ENCODE measurements at regions not wholly inside any gene's neighbourhood (a gene's known extent, or its start where the extent isn't known, plus 50 kb on each side); places are given as distances from the start of the nearest gene placed in this dataset.

- no peaks in the 10 kb centered on the region for H3K9me3 Mint-ChIP-seq (ENCODE audit: insufficient read depth)
- Histone ChIP-seq H3K79me2 (ENCODE audit: control insufficient read depth, insufficient read depth, low read length) (no peaks in the 10 kb centered on the region), H4K20me1 (ENCODE audit: control insufficient read depth, insufficient read depth, low read length, poor library complexity, severe bottlenecking) (no peaks in the 10 kb centered on the region), H3K27ac (ENCODE audit: low read length in 2 of 2) (no peak overlapping the region), H3K9me3 (ENCODE audit: control extremely low read depth in 1 of 3, control insufficient read depth in 2 of 3, insufficient read depth in 1 of 3, low read length in 2 of 3) (no peaks in the 10 kb centered on the region), H3K4me1 (ENCODE audit: control insufficient read depth in 2 of 2, insufficient read depth in 2 of 2, low read length in 2 of 2) (no peaks in the 10 kb centered on the region), H2AFZ (ENCODE audit: insufficient read depth, low read depth, low read length, poor library complexity, severe bottlenecking) (no peak overlapping the region), H3K9ac (ENCODE audit: low read length) (no peak overlapping the region), H3K4me2 (replicated peaks; ENCODE audit: low read depth, low read length, poor library complexity, severe bottlenecking) (no peak overlapping the region), H3K36me3 (replicated peaks in 1 of 2; ENCODE audit: control extremely low read depth in 1 of 2, control insufficient read depth in 1 of 2, extremely low read depth in 1 of 2, insufficient read depth in 2 of 2, low read length in 1 of 2) (no peaks in the 10 kb centered on the region), H3K27me3 (replicated peaks in 1 of 4; ENCODE audit: control extremely low read depth in 1 of 4, control insufficient read depth in 3 of 4, insufficient read depth in 4 of 4, low read length in 3 of 4) (no peaks in the 10 kb centered on the region), H3K4me3 (ENCODE audit: control extremely low read depth in 1 of 5, extremely low read depth in 1 of 5, insufficient read depth in 1 of 5, low read depth in 2 of 5, low read length in 4 of 5) (no peak overlapping the region)
- no peak overlapping the region for H3K27ac Mint-ChIP-seq
- ChIA-PET POLR2A (no interaction called here), CTCF (interaction anchor here (1.7 to 2.1 kb wide), 2 partner anchors 7 to 9 kb away, joined by 4 to 7 read pairs; no protein-coding TSS in a partner anchor)
- WGBS (ENCODE audit: insufficient coverage) = 83% methylated on average over 1 of the region's 3 CpGs
- no peak for DNase-seq
- intact Hi-C loops (cut with micrococcal nuclease) = no loop called here
- TF ChIP-seq EZH2 (IDR thresholded peaks at IDR 0.05; ENCODE audit: borderline replicate concordance, insufficient read depth, low read depth, low read length, poor library complexity, severe bottlenecking) = no peak
- TF ChIP-seq CTCF (IDR thresholded peaks at IDR 0.05) = no peak
- H3K4me3 Mint-ChIP-seq = no peak overlapping the region
- no peaks in the 10 kb centered on the region for H3K27me3 Mint-ChIP-seq
- no peak for ATAC-seq (ENCODE audit: low read depth)
- H3K4me1 Mint-ChIP-seq = no peaks in the 10 kb centered on the region
Observed at GRCh38 chr4:124330045-124330444, 382.5 kb downstream of the ANKRD50 start.

GRCh38 chr4:124331781-124332180 is 380.8 kb downstream of the ANKRD50 start:
- Histone ChIP-seq H3K79me2 (ENCODE audit: control insufficient read depth, insufficient read depth, low read length) (no peaks in the 10 kb centered on the region), H4K20me1 (ENCODE audit: control insufficient read depth, insufficient read depth, low read length, poor library complexity, severe bottlenecking) (no peaks in the 10 kb centered on the region), H3K9ac (ENCODE audit: low read length) (no peak overlapping the region), H3K4me1 (ENCODE audit: control insufficient read depth in 2 of 2, insufficient read depth in 2 of 2, low read length in 2 of 2) (no peaks in the 10 kb centered on the region), H3K4me2 (replicated peaks; ENCODE audit: low read depth, low read length, poor library complexity, severe bottlenecking) (no peak overlapping the region), H3K4me3 (ENCODE audit: control extremely low read depth in 1 of 5, extremely low read depth in 1 of 5, insufficient read depth in 1 of 5, low read depth in 2 of 5, low read length in 4 of 5) (no peak overlapping the region), H3K9me3 (ENCODE audit: control extremely low read depth in 1 of 3, control insufficient read depth in 2 of 3, insufficient read depth in 1 of 3, low read length in 2 of 3) (no peaks in the 10 kb centered on the region), H3K27ac (ENCODE audit: low read length in 2 of 2) (no peak overlapping the region), H3K36me3 (replicated peaks in 1 of 2; ENCODE audit: control extremely low read depth in 1 of 2, control insufficient read depth in 1 of 2, extremely low read depth in 1 of 2, insufficient read depth in 2 of 2, low read length in 1 of 2) (no peaks in the 10 kb centered on the region), H3K27me3 (replicated peaks in 1 of 4; ENCODE audit: control extremely low read depth in 1 of 4, control insufficient read depth in 3 of 4, insufficient read depth in 4 of 4, low read length in 3 of 4) (no peaks in the 10 kb centered on the region), H2AFZ (ENCODE audit: insufficient read depth, low read depth, low read length, poor library complexity, severe bottlenecking) (no peak overlapping the region)
- intact Hi-C loops (cut with micrococcal nuclease) = no loop called here
- no peak for ATAC-seq (ENCODE audit: low read depth)
- Mint-ChIP-seq H3K27me3 (no peaks in the 10 kb centered on the region), H3K4me1 (no peaks in the 10 kb centered on the region), H3K4me3 (no peak overlapping the region), H3K27ac (no peak overlapping the region), H3K9me3 (ENCODE audit: insufficient read depth) (no peaks in the 10 kb centered on the region)
- DNase-seq = no peak
- ChIA-PET POLR2A (no interaction called here), CTCF (interaction anchor here (1.2 to 2.1 kb wide), 2 partner anchors 9 to 13 kb away, joined by 3 to 7 read pairs; no protein-coding TSS in a partner anchor)
- WGBS (ENCODE audit: insufficient coverage) = no CpG with 5 or more reads among the region's 1 CpG
- no peak for TF ChIP-seq EZH2 (IDR thresholded peaks at IDR 0.05; ENCODE audit: borderline replicate concordance, insufficient read depth, low read depth, low read length, poor library complexity, severe bottlenecking)
- no peak for TF ChIP-seq CTCF (IDR thresholded peaks at IDR 0.05)

Data from B cell (primary cell).